K562 (cell line): ENCODE measurements at regions not wholly inside any gene's neighbourhood (a gene's known extent, or its start where the extent isn't known, plus 50 kb on each side); places are given as distances from the start of the nearest gene placed in this dataset.

Experiments used
- CREM ChIP-seq: IDR thresholded peaks from 2 replicates; pipeline ENCODE4 v1.6.1; 2014; ENCODE audit warnings: antibody characterized with exemption, low read depth
- FOXA3 ChIP-seq, 2 experiments: fragments of 450-650 bp in 1 of 2; sonication (generic) in 1 of 2; formaldehyde crosslinking; IDR thresholded peaks in 1 of 2; conservative IDR thresholded peaks in 1 of 2; 2 replicates each; pipeline versions ENCODE4 v1.4.0 to v1.8.0; 2020 to 2022; ENCODE audit warnings: mild to moderate bottlenecking in 2 of 2, missing genetic modification reagents in 1 of 2
- GABPB1 ChIP-seq: sonication (generic); formaldehyde crosslinking; IDR thresholded peaks from 2 replicates; pipeline ENCODE4 v1.8.0; 2022; ENCODE audit warnings: mild to moderate bottlenecking, missing genetic modification reagents
- ZNF143 ChIP-seq: sonication (generic); formaldehyde crosslinking; IDR thresholded peaks from 2 replicates; pipeline ENCODE4 v1.9.0; 2022; ENCODE audit warnings: mild to moderate bottlenecking, missing genetic modification reagents

- TF ChIP-seq ZNF143 (CRISPR knock-in tag) (no peak), GABPB1 (CRISPR knock-in tag) (no peak), FOXA3 (CRISPR knock-in tag; conservative IDR thresholded peaks at IDR 0.05 in 1 of 2, IDR thresholded peaks at IDR 0.05 in 1 of 2) (no peak), CREM (no peak)
Observed at GRCh38 chr6:28777147-28777461, 146.7 kb downstream of the TRIM27 start.
